ENCODE measurements at regions not wholly inside any gene's neighbourhood (a gene's known extent, or its start where the extent isn't known, plus 50 kb on each side); places are given as distances from the start of the nearest gene placed in this dataset.

- ATAC-seq (no peak), DNase-seq (no peak)
- no peak for TF ChIP-seq CTCF (IDR thresholded peaks at IDR 0.05)
- Histone ChIP-seq H3K27ac (no peak overlapping the region), H3K36me3 (no peaks in the 10 kb centered on the region), H3K27me3 (no peaks in the 10 kb centered on the region), H3K9me3 (peaks cover 0 to 3% (median 0%) of the 10 kb centered on the region in 11 donors), H3K4me1 (no peaks in the 10 kb centered on the region), H3K4me3 (no peak overlapping the region)
- 77 to 86% methylated on average over 4 of the region's 4 CpGs for whole genome bisulfite sequencing, 2 donors
- intact Hi-C loops (cut with DNase I), result no loop called here
Observed at GRCh38 chr2:40997362-40997761, 545.5 kb upstream of the SLC8A1 start.

- Histone ChIP-seq H3K9me3 (peaks cover 0 to 9% (median 0%) of the 10 kb centered on the region in 11 donors), H3K4me1 (no peaks in the 10 kb centered on the region), H3K27ac (no peak overlapping the region), H3K4me3 (no peak overlapping the region), H3K36me3 (no peaks in the 10 kb centered on the region), H3K27me3 (no peaks in the 10 kb centered on the region)
- intact Hi-C loops (cut with DNase I), result no loop called here
- no peak for TF ChIP-seq CTCF (IDR thresholded peaks at IDR 0.05)
- ATAC-seq, result no peak
- WGBS, 2 donors, result 23 to 33% methylated on average over 1 of the region's 1 CpG
- no peak for DNase-seq
Observed at GRCh38 chr2:41000374-41000773, 548.5 kb upstream of the SLC8A1 start.

DNA sequence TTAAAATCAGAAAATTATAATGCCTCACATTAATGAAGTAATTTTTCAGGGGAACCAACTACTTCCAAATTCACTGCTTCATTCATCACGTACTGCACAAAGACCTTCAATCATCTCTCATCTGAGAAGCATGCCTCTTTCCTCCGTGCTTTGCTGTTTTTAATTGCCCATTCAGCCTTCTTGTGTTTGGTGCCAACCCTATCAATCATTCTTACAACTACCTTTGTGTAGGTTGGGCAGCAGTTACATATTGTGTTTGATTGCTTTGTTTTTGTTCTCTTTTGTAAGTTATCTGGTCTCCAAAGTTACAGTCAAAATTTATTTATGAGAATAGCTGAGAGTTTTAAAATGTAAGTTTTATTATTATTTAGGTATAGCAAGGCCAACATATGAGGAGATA is 549.0 kb upstream of the SLC8A1 start:
- Histone ChIP-seq H3K27ac (no peak overlapping the region), H3K4me3 (no peak overlapping the region), H3K4me1 (no peaks in the 10 kb centered on the region), H3K36me3 (no peaks in the 10 kb centered on the region), H3K27me3 (no peaks in the 10 kb centered on the region), H3K9me3 (peaks cover 0 to 9% (median 0%) of the 10 kb centered on the region in 11 donors)
- ATAC-seq (no peak), DNase-seq (no peak)
- no peak for TF ChIP-seq CTCF (IDR thresholded peaks at IDR 0.05)
- intact Hi-C loops (cut with DNase I), result no loop called here
- 72 to 82% methylated on average over 2 of the region's 2 CpGs for WGBS, 2 donors

DNA sequence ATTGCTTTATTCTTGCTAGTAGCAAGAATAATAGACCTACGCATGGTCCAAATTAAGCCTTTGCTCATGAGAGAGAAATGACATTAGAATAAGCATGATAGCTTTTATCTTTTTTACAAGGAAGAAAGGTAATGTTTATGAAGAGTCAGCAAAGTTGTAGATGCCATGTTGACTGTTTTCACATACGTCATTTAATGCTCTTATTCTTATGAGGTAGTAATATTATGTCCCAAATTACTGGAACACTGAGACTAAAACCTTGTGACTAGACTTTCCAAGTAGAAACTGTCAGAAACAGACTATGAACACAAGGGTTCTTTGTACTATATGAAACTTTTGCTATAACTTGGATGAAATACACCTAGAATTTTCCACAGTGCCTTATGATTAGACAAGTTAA is 552.8 kb upstream of the SLC8A1 start:
- Histone ChIP-seq H3K9me3 (peaks cover 0 to 9% (median 0%) of the 10 kb centered on the region in 11 donors), H3K36me3 (no peaks in the 10 kb centered on the region), H3K4me3 (no peak overlapping the region), H3K27ac (no peak overlapping the region), H3K27me3 (no peaks in the 10 kb centered on the region), H3K4me1 (no peaks in the 10 kb centered on the region)
- intact Hi-C loops (cut with DNase I), result no loop called here
- DNase-seq (no peak), ATAC-seq (no peak)
- no peak for TF ChIP-seq CTCF (IDR thresholded peaks at IDR 0.05)
- 92 to 94% methylated on average over 2 of the region's 2 CpGs for WGBS, 2 donors

Measured in heart right ventricle (tissue), 16 donors.